BJ (cell line): ENCODE measurements at regions not wholly inside any gene's neighbourhood (a gene's known extent, or its start where the extent isn't known, plus 50 kb on each side); places are given as distances from the start of the nearest gene placed in this dataset. TPM values are rescaled to one million over a fixed set of nuclear protein-coding genes. Genes with fewer than 3 reads are reported as not detected.

Source experiments
- CTCF ChIA-PET: fragments of 350-600 bp; formaldehyde crosslinking; extraction: SDS; loops from one replicate; lab custom pipeline; 2021; ENCODE audit warnings: antibody characterized with exemption, inconsistent platforms; lab: Yijun Ruan, JAX
- POLR2A ChIA-PET: fragments of 300-600 bp; sonication (Branson Sonifier 250); formaldehyde crosslinking; extraction: SDS; loops from one replicate; lab custom pipeline; 2021; ENCODE audit warnings: antibody characterized with exemption; lab: Charles Lee
- DNase-seq: peaks from one replicate; pipeline ENCODE4 v3.0.0-alpha.2; 2011; ENCODE audit warnings: low read depth
- H3K27me3 ChIP-seq: 2 replicates; pipeline ENCODE4 v1.6.0; 2011; ENCODE audit warnings: low read length; ENCODE audit not compliant: control insufficient read depth, insufficient read depth
- H3K36me3 ChIP-seq: 2 replicates; pipeline ENCODE4 v1.5.1; 2011; ENCODE audit warnings: low read length; ENCODE audit not compliant: control insufficient read depth, insufficient read depth
- H3K4me3 ChIP-seq: 2 replicates; pipeline ENCODE4 v1.5.1; 2011; ENCODE audit warnings: low read depth, mild to moderate bottlenecking, control low read depth, low read length
- CTCF ChIP-seq: IDR thresholded peaks from 2 replicates; pipeline ENCODE4 v1.5.1; 2011; ENCODE audit warnings: low read depth, mild to moderate bottlenecking, control low read depth, inconsistent platforms, low read length, moderate library complexity; ENCODE audit not compliant: insufficient read depth
- small RNA-seq: library from RNA; depleted of rRNA; stranded (forward); fragments of <200 nt; gene quantifications from one replicate; pipeline ENCODE3, GENCODE V24; 2012; ENCODE audit warnings: low replicate concordance, low read depth; ENCODE audit not compliant: insufficient read length

GRCh38 chr3:59106085-59106648, 56.3 kb upstream of the CFAP20DC start:
- Histone ChIP-seq H3K4me3 (no peak overlapping the region), H3K27me3 (no peaks in the 10 kb centered on the region), H3K36me3 (no peaks in the 10 kb centered on the region)
- POLR2A ChIA-PET = no interaction called here
- no peak for TF ChIP-seq CTCF
- CTCF ChIA-PET = no interaction called here
- no peak for DNase-seq

GRCh38 chr3:59103552-59103951, 53.7 kb upstream of the CFAP20DC start:
- Histone ChIP-seq H3K4me3 (no peak overlapping the region), H3K36me3 (no peaks in the 10 kb centered on the region), H3K27me3 (no peaks in the 10 kb centered on the region)
- ChIA-PET POLR2A (no interaction called here), CTCF (interaction anchor here (0.7 to 1.5 kb wide), 2 partner anchors 11 to 968 kb away, joined by 3 to 5 read pairs; no protein-coding TSS in a partner anchor)
- no peak for DNase-seq
- no peak for TF ChIP-seq CTCF

- ChIA-PET POLR2A (no interaction called here), CTCF (no interaction called here)
- no peaks in the 10 kb centered on the region for H3K27me3 ChIP-seq
- TF ChIP-seq CTCF = no peak
- H3K4me3 ChIP-seq = no peak overlapping the region
- H3K36me3 ChIP-seq = no peaks in the 10 kb centered on the region
- no peak for DNase-seq
Measured at GRCh38 chr3:59101231-59101736, 51.5 kb upstream of the CFAP20DC start.

Small RNAs in the stretch of these regions (small RNA-seq; reads per million reads assigned to genes)
- gene RF00017 = not detected
